ENCODE measurements at regions not wholly inside any gene's neighbourhood (a gene's known extent, or its start where the extent isn't known, plus 50 kb on each side); places are given as distances from the start of the nearest gene placed in this dataset.
"Not testable (repeated sequence)": the region's sequence is repeated elsewhere in the genome, so short reads cannot be mapped to it uniquely, and the experiment has no call there.

DNA sequence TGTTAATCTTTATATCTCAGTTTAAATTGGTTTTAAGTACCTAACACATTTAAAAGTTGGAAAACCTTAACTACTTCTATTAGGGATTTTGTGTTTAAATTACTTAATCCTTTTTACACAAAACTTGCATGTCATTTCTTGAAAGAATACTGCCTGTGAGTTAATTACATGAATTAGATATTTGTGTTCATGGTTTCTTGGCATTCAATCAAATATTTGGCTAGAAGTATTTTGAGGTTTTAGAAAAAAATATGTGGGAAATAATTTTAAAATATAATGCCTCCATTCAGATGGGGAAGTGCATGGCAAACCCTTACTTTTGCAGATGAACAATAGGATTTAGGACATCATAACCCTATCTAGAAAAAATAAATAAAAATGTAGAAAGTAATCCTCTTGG is 186.5 kb upstream of the SEMA3E start:
- no peak for DNase-seq
- ATAC-seq: no peak

DNA sequence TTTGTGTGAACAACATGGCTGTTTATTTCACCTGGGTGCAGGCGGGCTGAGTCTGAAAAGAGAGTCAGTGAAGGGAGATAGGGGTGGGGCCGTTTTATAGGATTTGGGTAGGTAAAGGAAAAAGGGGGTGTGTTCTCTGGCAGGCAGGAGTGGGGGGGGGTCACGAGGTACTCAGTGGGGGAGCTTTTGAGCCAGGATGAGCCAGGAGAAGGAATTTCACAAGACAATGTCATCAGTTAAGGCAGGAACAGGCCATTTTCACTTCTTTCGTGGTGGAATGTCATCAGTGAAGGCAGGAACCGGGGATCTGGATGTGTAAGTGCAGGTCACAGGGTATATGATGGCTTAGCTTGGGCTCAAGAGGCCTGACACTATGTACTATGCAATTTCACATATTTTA is 184.8 kb upstream of the SEMA3E start:
- DNase-seq; intact Hi-C loops (cut with DNase I, micrococcal nuclease); ATAC-seq: not testable (repeated sequence)

More for the DNA sequence above, 186.5 kb upstream of the SEMA3E start:
- intact Hi-C loops (cut with DNase I, micrococcal nuclease): no loop called here

DNA sequence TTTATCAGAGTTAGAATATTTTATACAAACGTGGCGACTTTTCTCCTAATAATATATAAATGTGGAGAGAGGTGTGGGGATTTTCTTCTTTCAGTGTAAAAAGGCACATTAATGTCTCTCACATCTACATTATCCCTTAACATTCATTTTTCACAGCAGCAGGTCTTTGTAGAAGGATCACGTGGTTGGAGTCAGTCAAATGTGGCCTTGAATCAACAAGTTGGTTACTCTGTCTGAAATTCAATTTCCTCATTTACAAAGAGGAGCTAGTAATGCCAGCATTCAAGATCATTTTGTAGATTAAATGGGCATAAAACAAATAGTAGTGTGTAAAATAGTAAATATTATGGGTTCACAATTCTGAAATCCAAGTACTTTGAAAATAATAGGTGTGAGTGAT is 183.1 kb upstream of the SEMA3E start:
- intact Hi-C loops (cut with DNase I, micrococcal nuclease): no loop called here
- no peak for DNase-seq
- ATAC-seq: no peak

DNA sequence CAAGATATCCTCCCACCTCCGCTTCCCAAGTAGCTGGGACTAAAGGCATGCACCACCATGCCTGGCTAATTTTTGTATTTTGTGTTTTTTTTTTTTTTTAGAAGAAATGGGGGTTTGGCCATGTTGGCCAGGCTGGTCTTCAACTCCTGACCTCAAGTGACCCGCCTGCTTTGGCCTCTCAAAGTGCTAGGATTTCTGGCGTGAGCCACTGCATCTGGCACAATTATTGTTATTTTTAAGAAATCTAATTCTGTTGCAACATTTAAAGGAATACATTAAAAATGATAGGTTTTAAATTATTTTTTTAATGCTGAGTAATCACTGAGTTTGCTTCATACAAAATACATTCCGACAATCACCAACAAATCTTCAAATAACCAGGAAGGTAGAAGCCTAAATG is 178.1 kb upstream of the SEMA3E start:
- intact Hi-C loops (cut with DNase I, micrococcal nuclease): no loop called here
- DNase-seq (no peak), ATAC-seq (no peak)

DNA sequence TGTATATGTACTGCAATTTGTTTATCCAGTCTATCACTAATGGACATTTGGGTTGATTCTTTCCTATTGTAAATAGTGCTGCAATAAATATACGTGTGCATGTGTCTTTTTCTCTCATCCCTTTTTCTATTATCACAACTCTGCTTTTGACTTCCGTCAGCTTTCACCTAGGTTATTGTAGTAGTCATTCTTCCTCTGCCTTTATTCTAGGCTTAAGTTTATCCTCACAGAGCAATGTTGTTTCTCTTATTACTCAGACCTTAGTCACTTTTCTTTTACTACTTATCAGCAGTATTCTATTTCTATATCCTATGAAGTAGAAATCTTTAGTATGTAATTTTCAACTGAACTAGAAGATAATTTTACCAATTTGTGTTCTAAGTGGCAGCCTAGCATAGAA is 175.3 kb upstream of the SEMA3E start:
- ATAC-seq: no peak
- DNase-seq: no peak
- intact Hi-C loops (cut with DNase I, micrococcal nuclease): no loop called here

DNA sequence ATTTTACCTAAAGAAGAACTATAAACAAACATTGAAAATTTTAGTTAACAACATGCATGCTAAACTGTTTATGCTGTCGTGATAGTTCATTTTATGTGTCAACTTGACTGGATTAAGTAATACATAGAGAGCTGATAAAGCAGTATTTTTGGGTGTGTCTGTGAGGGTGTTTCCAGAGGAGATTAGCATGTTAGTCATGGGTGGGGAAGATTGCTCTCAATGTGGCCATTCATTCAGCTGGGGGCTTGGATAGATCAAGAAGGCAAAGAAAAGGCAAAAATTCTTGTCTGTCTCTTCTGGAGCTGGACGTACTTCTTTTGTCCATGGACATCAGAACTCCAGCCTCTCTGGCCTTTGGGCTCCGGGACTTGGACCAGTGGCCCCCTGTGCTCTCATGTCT is 172.9 kb upstream of the SEMA3E start:
- DNase-seq (no peak), ATAC-seq (no peak)
- intact Hi-C loops (cut with DNase I, micrococcal nuclease): no loop called here

DNA sequence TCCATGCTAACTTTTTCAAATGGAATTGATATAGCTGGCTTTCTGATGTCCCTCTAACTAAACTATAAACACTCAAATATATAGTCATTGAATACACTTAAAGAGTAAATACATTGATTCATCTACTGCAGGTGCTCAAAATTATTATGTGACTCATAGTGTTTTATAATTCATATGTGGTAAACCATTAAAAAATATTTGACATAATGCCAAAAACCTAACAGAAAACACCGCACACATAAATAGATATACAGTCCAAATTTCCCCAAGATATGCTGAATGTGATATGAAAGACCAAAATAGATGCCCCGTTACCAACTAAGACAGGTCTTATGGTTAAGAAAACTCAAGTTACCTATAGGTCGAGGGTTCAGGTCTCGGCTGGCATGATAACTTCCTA is 171.7 kb upstream of the SEMA3E start:
- no peak for ATAC-seq
- no peak for DNase-seq
- intact Hi-C loops (cut with DNase I, micrococcal nuclease): no loop called here

DNA sequence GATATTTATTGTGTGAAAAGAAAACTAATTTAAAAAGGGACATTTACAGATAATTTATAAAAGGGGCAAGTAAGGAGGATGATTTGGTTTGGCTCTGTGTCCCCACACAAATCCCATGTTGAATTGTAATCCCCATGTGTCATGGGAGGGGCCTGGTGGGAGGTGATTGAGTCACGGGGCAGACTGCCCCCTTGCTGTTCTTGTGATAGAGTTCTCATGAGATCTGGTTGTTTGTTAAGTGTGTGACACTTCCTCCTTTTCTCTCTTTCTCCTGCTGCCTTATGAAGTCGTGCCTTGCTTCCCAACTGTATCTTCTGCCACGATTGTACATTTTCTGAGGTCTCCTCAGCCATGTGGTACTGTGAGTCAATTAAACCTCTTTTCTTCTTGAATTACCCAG is 171.0 kb upstream of the SEMA3E start:
- intact Hi-C loops (cut with DNase I, micrococcal nuclease): no loop called here
- ATAC-seq (no peak), DNase-seq (no peak)

DNA sequence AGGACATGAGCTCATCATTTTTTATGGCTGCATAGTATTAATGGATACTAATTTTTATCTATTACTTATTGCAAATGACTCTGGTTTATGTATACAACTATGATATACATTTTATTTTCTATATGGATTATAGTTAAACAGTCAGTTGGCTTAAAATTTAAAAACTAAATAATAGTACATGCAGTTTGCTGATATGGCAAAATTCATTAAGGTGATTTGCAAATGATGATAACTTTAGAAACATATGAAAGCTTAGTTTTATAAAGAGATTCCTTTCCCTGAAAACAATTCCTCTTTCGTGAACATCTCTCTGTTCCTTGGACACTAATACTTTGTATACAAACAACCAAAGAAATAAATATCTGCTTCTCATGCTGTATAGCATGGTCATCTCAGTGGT is 165.5 kb upstream of the SEMA3E start:
- intact Hi-C loops (cut with DNase I, micrococcal nuclease): no loop called here
- DNase-seq (no peak), ATAC-seq (no peak)

DNA sequence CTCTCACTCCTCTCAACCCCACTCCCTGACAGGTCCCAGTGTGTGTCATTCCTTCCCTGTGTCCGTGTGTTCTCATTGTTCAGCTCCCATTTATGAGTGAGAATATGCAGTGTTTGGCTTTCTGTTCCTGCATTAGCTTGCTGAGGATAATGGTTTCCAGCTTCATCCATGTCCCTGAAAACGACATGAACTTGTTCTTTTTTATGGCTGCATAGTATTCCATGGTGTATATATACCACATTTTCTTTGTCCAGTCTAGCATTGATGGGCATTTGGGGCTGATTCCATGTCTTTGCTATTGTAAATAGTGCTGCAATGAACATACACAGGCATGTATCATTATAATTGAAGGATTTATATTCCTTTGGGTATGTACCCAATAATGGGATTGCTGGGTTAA is 163.6 kb upstream of the SEMA3E start:
- intact Hi-C loops (cut with DNase I, micrococcal nuclease); DNase-seq; ATAC-seq: not testable (repeated sequence)

DNA sequence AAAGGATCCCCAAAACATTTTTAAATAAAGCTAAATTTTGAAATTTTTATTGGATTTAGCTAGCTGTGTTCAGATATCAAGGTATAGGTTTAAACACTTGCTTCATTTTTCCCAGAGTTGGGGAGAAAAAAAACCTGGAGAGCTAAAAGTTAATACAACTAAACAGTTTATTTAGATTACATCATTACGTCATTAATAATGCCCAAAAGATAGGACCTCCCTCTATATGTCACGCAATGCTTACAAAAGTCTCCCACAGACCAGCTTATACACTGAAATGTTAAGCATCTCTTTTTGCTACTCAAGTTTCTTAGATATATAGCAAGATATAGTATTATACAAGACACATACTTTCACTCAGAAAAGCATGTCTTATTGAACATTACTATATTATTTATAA is 160.0 kb upstream of the SEMA3E start:
- DNase-seq (no peak), ATAC-seq (no peak)
- intact Hi-C loops (cut with DNase I, micrococcal nuclease): no loop called here

DNA sequence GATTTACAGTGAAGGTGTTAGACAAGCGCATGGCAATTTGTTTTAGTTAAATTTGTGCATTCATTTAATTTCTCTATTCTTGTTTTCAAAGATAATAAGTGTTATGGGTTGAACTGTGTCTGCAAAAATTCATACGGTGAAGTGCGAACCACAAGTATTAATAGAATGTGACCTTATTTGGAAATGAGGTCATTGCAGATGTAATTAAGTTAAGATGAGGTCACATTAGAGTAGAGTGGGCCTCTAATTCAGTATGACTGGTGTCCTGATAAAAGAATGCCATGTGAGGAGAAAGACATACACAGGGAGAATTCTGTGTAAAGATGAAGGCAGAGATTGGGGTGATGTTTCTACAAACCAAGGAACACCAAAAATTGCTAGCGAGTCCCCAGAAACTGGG is 158.8 kb upstream of the SEMA3E start:
- no peak for DNase-seq
- intact Hi-C loops (cut with DNase I, micrococcal nuclease): no loop called here
- no peak for ATAC-seq

DNA sequence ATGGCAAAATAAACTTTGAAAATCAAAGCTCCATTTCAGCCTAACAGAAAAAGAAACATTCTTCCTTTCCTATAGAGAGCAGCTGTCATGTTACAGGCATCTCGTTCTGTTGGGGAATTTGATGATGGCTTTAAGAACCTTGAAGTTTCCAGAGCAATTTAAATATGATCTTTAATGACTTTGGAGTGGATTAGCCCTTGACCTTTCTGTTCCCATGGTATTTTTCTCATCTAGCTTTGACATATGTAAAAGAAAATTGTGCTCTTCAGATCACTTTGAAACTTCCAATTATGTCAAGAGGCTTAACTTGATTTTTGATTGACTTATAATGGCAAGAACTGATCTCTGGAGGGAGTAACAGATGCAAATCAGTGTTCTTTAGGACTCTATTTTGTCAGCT is 157.6 kb upstream of the SEMA3E start:
- DNase-seq (no peak), ATAC-seq (no peak)
- intact Hi-C loops (cut with DNase I, micrococcal nuclease): no loop called here

DNA sequence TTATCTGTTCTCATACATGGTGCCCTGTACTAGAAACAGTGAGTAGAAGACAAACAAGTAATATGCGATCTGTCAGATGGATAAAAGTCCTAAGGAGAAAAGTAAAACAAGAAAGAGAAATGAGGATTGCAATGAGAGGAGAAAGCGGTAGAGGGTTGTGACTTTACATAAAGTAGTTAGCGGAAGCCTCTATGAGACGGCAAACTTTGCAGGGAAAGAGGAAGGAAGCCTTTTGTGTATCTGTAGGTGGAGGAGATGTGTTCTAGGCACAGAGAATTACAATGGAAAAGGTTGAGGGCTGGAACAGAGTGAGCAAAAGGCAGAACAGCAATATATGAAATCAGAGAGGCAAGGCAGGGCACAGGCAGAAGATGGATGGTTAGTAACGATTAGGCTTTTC is 150.4 kb upstream of the SEMA3E start:
- intact Hi-C loops (cut with DNase I, micrococcal nuclease): no loop called here
- ATAC-seq (no peak), DNase-seq (no peak)

DNA sequence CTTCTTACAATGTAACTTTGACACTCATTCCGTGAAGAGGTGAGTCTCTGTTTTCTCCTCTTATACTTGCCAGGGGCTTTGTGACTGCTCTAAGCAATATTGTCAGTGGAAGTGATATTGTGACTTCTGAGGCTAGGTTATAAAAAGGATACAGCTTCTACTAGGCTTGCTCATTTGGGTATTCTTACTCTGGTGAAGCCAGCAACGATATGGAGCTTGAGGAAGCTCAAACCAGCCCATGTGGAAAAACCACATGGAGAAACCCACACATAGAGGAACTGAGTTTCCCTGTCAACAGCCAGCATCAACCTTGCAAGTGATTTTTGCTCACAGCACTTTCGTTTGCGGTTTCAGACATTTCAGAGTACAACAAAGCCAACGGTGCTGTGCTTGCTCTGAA is 149.6 kb upstream of the SEMA3E start:
- DNase-seq (no peak), ATAC-seq (no peak)
- intact Hi-C loops (cut with DNase I, micrococcal nuclease): no loop called here

DNA sequence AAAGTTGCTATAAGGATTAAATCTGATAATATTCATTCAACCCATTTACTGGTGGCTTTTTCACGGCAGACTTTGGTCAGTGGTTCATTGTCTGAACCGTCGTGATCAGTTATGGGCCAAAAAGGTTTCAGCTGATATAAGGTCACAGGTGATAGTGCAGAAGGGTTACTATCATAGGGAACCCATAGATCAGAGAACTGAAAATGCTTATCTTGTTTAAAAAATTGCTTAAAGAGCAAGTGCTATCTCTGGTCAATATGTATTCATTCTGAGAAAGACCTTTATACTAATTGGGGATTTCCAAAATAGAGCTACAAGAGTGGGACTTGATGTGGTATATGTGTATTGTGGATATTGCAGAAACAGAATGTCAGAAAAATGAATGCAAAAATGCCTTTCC is 147.8 kb upstream of the SEMA3E start:
- intact Hi-C loops (cut with DNase I, micrococcal nuclease): no loop called here
- no peak for ATAC-seq
- no peak for DNase-seq

DNA sequence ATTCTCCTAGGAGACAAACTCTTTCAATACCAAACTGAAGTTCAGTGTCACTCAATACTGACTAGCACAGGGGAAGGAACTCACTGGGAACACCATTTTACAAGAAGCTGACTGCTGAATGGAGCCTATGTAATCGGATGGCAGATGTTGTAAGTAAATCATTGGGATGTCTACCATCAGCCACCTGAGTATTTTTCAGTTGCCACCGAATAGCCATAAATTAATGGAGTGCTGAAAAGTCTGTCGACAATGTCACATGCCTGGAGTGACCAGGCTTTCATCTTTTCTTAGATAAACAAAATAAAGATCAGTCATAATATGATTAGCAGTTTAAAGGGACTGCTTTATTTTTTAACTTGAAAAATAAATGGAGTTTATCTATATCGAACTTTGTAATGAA is 145.9 kb upstream of the SEMA3E start:
- ATAC-seq: no peak
- intact Hi-C loops (cut with DNase I, micrococcal nuclease): no loop called here

DNA sequence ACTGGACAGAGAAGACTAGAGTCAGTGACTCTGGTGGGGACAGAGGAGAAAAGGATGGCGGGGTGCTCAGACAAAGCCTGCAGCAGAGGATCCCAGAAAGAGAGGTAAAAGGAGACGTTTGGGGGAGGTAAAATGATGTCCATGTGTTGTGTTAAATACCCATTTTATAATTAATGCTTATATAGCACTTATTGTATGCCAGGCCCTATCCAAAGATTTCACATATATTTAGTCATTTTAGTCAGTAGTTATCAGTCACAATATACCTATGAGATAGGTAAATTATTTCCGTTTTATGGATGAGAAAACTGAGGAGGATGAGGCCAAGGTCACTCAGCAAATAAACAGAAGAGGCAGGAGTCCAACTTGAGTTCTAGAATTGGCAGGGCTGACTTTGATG is 144.6 kb upstream of the SEMA3E start:
- ATAC-seq (no peak), DNase-seq (no peak)
- intact Hi-C loops (cut with DNase I, micrococcal nuclease): no loop called here

More for the DNA sequence above, 145.9 kb upstream of the SEMA3E start:
- no peak for DNase-seq

DNA sequence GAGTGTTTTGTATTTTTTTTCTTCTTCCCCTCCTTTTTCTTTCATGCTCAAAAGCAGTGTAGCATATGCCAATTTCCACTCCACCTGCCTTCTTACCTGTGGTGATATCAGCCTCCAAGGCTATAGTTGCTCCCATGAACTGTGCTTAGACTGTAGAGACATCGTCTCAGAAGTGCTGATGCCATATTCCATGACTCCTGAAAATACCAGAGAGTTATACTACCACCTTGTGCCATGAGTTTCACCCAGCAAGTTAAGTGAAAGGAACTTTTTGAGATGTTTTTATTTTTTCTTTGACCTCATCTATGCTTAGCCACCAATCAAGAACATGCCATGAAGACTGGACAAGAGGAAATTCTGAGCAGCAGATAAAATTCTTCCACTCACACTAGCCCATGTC is 142.8 kb upstream of the SEMA3E start:
- intact Hi-C loops (cut with DNase I, micrococcal nuclease): no loop called here
- ATAC-seq: no peak
- DNase-seq: no peak

DNA sequence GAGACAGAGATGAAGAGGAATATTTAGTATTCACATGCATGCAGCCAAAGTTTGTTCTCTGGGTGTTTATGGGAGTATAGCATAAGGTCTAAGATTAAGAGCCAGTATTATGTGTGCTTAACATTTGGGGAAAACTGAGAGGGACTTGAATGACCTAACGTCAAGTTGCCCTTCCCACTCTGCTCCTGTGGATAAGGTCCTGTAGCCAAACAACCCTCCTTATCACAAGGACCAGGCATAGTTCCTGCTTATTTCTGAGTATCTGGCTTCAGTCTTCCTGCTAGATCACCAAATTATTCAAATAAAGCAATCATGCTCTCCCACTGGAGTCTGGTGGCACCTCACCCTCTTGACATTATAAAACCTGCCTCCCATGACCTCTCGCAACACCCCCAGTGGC is 137.9 kb upstream of the SEMA3E start:
- intact Hi-C loops (cut with DNase I, micrococcal nuclease): no loop called here
- ATAC-seq (no peak), DNase-seq (no peak)

DNA sequence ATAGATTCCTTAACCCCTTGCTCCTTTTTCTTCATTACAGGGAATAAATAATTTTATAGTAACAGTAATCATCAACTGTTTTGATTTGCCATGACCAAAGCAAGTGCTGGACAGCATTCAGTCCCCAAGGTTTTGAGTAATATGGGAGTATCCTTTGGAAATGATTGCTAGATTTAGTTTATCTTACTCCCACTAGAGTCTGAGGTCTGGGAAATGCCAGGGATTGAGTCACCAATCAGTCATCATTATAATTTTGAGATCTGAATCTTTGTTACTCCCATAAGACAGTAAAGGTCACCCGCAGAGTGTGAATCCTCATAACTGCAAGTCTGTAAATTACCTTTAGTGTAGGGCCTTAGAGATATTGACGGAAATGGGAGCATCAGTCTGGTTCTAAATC is 133.7 kb upstream of the SEMA3E start:
- ATAC-seq (no peak), DNase-seq (no peak)
- intact Hi-C loops (cut with DNase I, micrococcal nuclease): no loop called here

DNA sequence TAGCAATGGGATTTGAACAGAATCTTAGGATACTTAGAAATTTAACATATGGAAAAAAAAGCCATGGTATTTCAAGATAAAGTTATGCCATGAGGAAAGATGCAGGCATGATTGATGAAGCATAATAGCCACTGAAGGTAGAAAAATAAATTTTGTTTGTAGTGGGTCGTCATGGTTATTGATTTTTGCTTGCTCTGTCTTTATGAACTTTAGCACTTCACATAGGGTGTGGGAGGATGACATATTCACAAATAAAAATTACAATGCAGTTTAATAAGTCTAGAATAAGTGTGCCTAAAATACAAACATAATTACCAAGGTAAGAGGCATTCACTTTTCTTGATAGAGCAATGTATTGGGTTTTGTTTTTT is 129.1 kb upstream of the SEMA3E start:
- intact Hi-C loops (cut with DNase I, micrococcal nuclease): no loop called here
- DNase-seq (no peak), ATAC-seq (no peak)

Measured in left colon (tissue), 2 donors.